Body of pancreas (tissue), 4 donors: ENCODE measurements at regions not wholly inside any gene's neighbourhood (a gene's known extent, or its start where the extent isn't known, plus 50 kb on each side); places are given as distances from the start of the nearest gene placed in this dataset.

ENCODE experiments used
- CTCF ChIP-seq, 7 experiments: fragments of 450-650 bp in 4 of 7; fragments of 200-600 bp in 3 of 7; sonication (generic) in 3 of 7; IDR thresholded peaks; one replicate each; pipeline ENCODE4 v1.5.1; 2016 to 2019; ENCODE audit warnings: antibody characterized with exemption in 7 of 7
- POLR2A ChIP-seq, 3 donors: fragments of 450-650 bp; IDR thresholded peaks; one replicate each; pipeline ENCODE4 v1.6.1; 2016; ENCODE audit warnings: antibody characterized with exemption in 3 of 3, mild to moderate bottlenecking in 2 of 3

DNA sequence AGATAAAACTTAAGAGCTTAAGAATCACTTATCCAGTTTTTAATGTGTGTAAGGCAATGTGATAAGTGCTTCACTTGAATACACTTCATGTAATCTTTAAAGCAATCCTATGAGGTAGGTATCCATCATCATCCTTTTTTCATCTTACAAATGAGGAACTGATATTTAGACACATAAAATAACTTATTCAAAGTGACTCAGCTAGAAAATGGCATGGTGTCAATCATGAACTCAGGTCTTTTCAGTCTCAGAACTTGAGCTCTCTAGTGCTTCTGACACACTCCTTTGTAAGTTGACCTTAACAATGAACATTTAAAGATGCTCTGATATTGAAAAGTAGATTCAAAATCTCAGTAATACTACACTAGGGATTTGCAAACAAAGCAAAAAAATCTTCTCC, 224.8 kb upstream of the TEX13C start:
- TF ChIP-seq CTCF (IDR thresholded peaks at IDR 0.05) (no peak), POLR2A (IDR thresholded peaks at IDR 0.05) (no peak)
